ENCODE measurements at regions not wholly inside any gene's neighbourhood (a gene's known extent, or its start where the extent isn't known, plus 50 kb on each side); places are given as distances from the start of the nearest gene placed in this dataset.

DNA sequence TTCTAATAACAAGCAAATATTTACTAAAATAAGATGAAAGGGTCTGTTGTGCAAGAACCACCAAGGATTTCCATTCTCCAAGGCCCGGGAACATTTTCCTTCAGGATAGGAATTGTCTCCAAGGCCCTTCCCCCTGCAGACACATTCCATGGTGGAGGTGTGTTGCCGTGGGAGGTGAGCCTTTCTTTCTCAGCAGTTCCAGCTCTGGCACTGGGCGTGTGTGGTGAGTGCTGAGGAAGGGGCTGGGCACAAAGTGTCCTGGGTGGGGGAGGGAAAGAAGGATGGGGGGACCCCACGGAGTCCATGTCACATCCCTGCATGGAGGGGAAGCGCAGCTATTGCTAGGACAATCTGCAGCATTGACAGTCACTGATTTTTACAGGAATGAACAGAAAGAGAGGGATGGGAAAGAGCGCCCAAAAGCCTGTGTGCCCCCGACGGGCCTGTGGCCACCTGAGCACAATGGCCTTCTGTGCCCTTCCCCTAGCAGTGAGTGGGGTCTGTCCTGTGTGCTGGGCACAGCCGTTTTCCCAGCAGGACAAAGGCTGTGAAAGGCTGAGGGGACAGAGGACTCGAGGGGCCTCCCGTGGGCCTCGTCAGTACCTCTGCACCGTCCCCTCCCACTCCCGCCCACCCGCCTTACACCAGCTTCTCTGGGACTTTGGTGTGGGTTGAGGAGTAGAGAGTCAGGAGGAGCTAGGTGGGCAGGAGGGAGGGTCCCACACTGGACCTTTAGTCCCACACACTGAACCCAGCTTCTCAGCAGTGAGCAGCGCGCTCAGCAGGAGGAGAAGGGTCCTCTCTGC is 79.8 kb downstream of the PTGR3 start:
- H4K20me1 ChIP-seq (ENCODE audit: insufficient read depth, low read length), result no peaks in the 10 kb centered on the region; the same call in 1 of the 2 replicates
- H3K23ac ChIP-seq (ENCODE audit: low read depth, low read length), result no peak overlapping the region
- ChIA-PET CTCF (interaction anchor here (0.5 kb wide), 1 partner anchor 11 kb away, joined by 5 read pairs; no protein-coding TSS in a partner anchor), POLR2A (ENCODE audit: unreplicated experiment) (no interaction called here)
- BruUV-seq (replicated peaks), result no TSS peak
- H3K27me3 ChIP-seq (ENCODE audit: control insufficient read depth, insufficient read depth, low read length), result peaks cover 6% of the 10 kb centered on the region; the same call in 1 of the 2 replicates
- H3K4me1 ChIP-seq (ENCODE audit: control insufficient read depth, insufficient read depth, low read length), result peaks cover 2% of the 10 kb centered on the region; the same call in 1 of the 2 replicates
- DNase-seq (no peak), ATAC-seq (ENCODE audit: low read depth) (no peak)
- intact Hi-C loops (cut with micrococcal nuclease), result no loop called here
- no peak overlapping the region for H2BK15ac ChIP-seq (ENCODE audit: low read depth, low read length)
- no peak overlapping the region for H2BK120ac ChIP-seq (ENCODE audit: low read depth, low read length)
- no peak overlapping the region for H2AK9ac ChIP-seq (replicated peaks; ENCODE audit: low read depth, low read length, poor library complexity)
- no peak overlapping the region for H4K91ac ChIP-seq (ENCODE audit: insufficient read depth, low read depth, low read length)
- in situ Hi-C loops (cut with MboI; ENCODE audit: low sequenced_read_pairs), result no loop called here
- no peak overlapping the region for H3K4ac ChIP-seq (ENCODE audit: low read depth, low read length)
- H3K9me1 ChIP-seq (ENCODE audit: insufficient read depth, low read length), result peaks cover 4% of the 10 kb centered on the region; the same call in 1 of the 2 replicates
- H3K36me3 ChIP-seq (ENCODE audit: control insufficient read depth, insufficient read depth, low read length), result no peaks in the 10 kb centered on the region
- no peak overlapping the region for H3K9ac ChIP-seq (ENCODE audit: low read depth, low read length)
- H3K79me1 ChIP-seq (ENCODE audit: low read depth in 1 of 2, low read length in 2 of 2), result no peaks in the 10 kb centered on the region
- H3K56ac ChIP-seq (ENCODE audit: extremely low read depth, insufficient read depth, low read length), result no peak overlapping the region
- H4K8ac ChIP-seq (ENCODE audit: low read depth in 2 of 2, low read length in 2 of 2), result no peak overlapping the region
- no peak overlapping the region for H2BK5ac ChIP-seq (ENCODE audit: low read depth, low read length, poor library complexity, severe bottlenecking)
- H2AFZ ChIP-seq (replicated peaks; ENCODE audit: low read length, poor library complexity), result peak overlapping the region; percentile 54
- no peaks in the 10 kb centered on the region for H3K9me3 ChIP-seq (ENCODE audit: control insufficient read depth, insufficient read depth, low read length)
- no CpG with 5 or more reads among the region's 17 CpGs for WGBS, 2 experiments (ENCODE audit: extremely low coverage in 2 of 2, insufficient read length in 1 of 2)
- H3K4me3 ChIP-seq (ENCODE audit: insufficient read depth, low read depth, low read length), result no peak overlapping the region
- no peak overlapping the region for H4K5ac ChIP-seq (ENCODE audit: low read depth, low read length)
- dilution Hi-C loops (cut with HindIII; ENCODE audit: low sequenced_read_pairs, unreplicated experiment), result no loop called here
- H3K4me2 ChIP-seq (ENCODE audit: low read depth, low read length), result no peak overlapping the region
- H3K27ac ChIP-seq (ENCODE audit: insufficient read depth, low read length), result no peak overlapping the region
- H2BK20ac ChIP-seq (ENCODE audit: low read depth, low read length), result no peak overlapping the region
- H3K14ac ChIP-seq (replicated peaks; ENCODE audit: low read depth, low read length), result no peak overlapping the region
- no peak overlapping the region for H3K18ac ChIP-seq (ENCODE audit: low read depth, low read length)
- H2AK5ac ChIP-seq (ENCODE audit: low read depth, low read length), result no peak overlapping the region
- TF ChIP-seq MAZ (IDR thresholded peaks at IDR 0.05; ENCODE audit: borderline replicate concordance, low read depth, low read length) (no peak), NFE2L2 (IDR thresholded peaks at IDR 0.05; ENCODE audit: low read depth, low read length) (no peak), MAFK (IDR thresholded peaks at IDR 0.05; ENCODE audit: low read depth, low read length) (no peak), RAD21 (IDR thresholded peaks at IDR 0.05; ENCODE audit: low read length) (no peak), FOS (IDR thresholded peaks at IDR 0.05; ENCODE audit: low read depth, low read length) (no peak), CEBPB (IDR thresholded peaks at IDR 0.05; ENCODE audit: low read depth, low read length) (no peak), CHD1 (IDR thresholded peaks at IDR 0.05; ENCODE audit: low read depth, low read length) (no peak), POLR2A (IDR thresholded peaks at IDR 0.05; ENCODE audit: low read depth, low read length) (no peak), BHLHE40 (IDR thresholded peaks at IDR 0.05; ENCODE audit: low read depth, low read length) (no peak), RFX5 (IDR thresholded peaks at IDR 0.05; ENCODE audit: low read depth, low read length) (no peak), SMC3 (IDR thresholded peaks at IDR 0.05; ENCODE audit: low read depth, low read length) (no peak), RCOR1 (IDR thresholded peaks at IDR 0.05; ENCODE audit: insufficient replicate concordance, low read length) (no peak), MXI1 (IDR thresholded peaks at IDR 0.05; ENCODE audit: borderline replicate concordance, low read depth, low read length) (no peak)
- TF ChIP-seq, protein P1, sequence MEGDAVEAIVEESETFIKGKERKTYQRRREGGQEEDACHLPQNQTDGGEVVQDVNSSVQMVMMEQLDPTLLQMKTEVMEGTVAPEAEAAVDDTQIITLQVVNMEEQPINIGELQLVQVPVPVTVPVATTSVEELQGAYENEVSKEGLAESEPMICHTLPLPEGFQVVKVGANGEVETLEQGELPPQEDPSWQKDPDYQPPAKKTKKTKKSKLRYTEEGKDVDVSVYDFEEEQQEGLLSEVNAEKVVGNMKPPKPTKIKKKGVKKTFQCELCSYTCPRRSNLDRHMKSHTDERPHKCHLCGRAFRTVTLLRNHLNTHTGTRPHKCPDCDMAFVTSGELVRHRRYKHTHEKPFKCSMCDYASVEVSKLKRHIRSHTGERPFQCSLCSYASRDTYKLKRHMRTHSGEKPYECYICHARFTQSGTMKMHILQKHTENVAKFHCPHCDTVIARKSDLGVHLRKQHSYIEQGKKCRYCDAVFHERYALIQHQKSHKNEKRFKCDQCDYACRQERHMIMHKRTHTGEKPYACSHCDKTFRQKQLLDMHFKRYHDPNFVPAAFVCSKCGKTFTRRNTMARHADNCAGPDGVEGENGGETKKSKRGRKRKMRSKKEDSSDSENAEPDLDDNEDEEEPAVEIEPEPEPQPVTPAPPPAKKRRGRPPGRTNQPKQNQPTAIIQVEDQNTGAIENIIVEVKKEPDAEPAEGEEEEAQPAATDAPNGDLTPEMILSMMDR (conservative IDR thresholded peaks at IDR 0.05; ENCODE audit: low read depth, low read length), result no peak
- TF ChIP-seq, protein P2, sequence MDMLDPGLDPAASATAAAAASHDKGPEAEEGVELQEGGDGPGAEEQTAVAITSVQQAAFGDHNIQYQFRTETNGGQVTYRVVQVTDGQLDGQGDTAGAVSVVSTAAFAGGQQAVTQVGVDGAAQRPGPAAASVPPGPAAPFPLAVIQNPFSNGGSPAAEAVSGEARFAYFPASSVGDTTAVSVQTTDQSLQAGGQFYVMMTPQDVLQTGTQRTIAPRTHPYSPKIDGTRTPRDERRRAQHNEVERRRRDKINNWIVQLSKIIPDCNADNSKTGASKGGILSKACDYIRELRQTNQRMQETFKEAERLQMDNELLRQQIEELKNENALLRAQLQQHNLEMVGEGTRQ (IDR thresholded peaks at IDR 0.05; ENCODE audit: low read depth, low read length), result no peak

Data from IMR-90 (cell line).